Caco-2 (cell line): ENCODE measurements at regions not wholly inside any gene's neighbourhood (a gene's known extent, or its start where the extent isn't known, plus 50 kb on each side); places are given as distances from the start of the nearest gene placed in this dataset.

ENCODE experiments used
- BruUV-seq: library from RNA; stranded (reverse); fragments of 400-500 nt; replicated peaks from 2 replicates; lab custom pipeline; 2021; lab: Mats Ljungman, UMichigan
- CTCF ChIA-PET: fragments of 300-600 bp; sonication (Branson Sonifier 250); formaldehyde crosslinking; loops from one replicate; lab custom pipeline; 2022; ENCODE audit warnings: antibody characterized with exemption; lab: Charles Lee
- POLR2A ChIA-PET: fragments of 300-600 bp; sonication (Branson Sonifier 250); formaldehyde crosslinking; loops from one replicate; lab custom pipeline; 2022; ENCODE audit warnings: antibody characterized with exemption; lab: Charles Lee
- DNase-seq, 2 experiments: peaks; one replicate each; pipeline versions ENCODE4 v3.0.0 to v3.0.0-alpha.2; 2020 to 2022
- H3K27me3 ChIP-seq: replicated peaks from 2 replicates; pipeline ENCODE4 v1.6.0; 2011; ENCODE audit warnings: low read length; ENCODE audit not compliant: control insufficient read depth, insufficient read depth
- H3K36me3 ChIP-seq: 2 replicates; pipeline ENCODE4 v1.5.1; 2011; ENCODE audit warnings: low read length; ENCODE audit not compliant: control insufficient read depth, insufficient read depth
- H3K4me1 ChIP-seq: fragments of 250-450 bp; sonication (Bioruptor Pico); 2 replicates; pipeline ENCODE4 v1.5.1; 2020; ENCODE audit warnings: mild to moderate bottlenecking
- H3K4me3 ChIP-seq: 2 replicates; pipeline ENCODE4 v1.5.1; 2011; ENCODE audit warnings: low read depth, mild to moderate bottlenecking, control low read depth, low read length
- H3K9me3 ChIP-seq: fragments of 250-450 bp; sonication (Bioruptor Pico); 2 replicates; pipeline ENCODE4 v1.5.1; 2020; ENCODE audit warnings: mild to moderate bottlenecking, moderate library complexity
- H3K27ac Mint-ChIP-seq: one replicate; pipeline ENCODE4 v1.8.0; 2022; ENCODE audit warnings: mixed read lengths; ENCODE audit not compliant: unreplicated experiment
- H3K27me3 Mint-ChIP-seq: one replicate; pipeline ENCODE4 v1.8.0; 2022; ENCODE audit warnings: mixed read lengths; ENCODE audit not compliant: insufficient read depth, unreplicated experiment
- H3K36me3 Mint-ChIP-seq: one replicate; pipeline ENCODE4 v1.8.0; 2022; ENCODE audit warnings: mild to moderate bottlenecking, mixed read lengths; ENCODE audit not compliant: insufficient read depth, unreplicated experiment
- H3K4me1 Mint-ChIP-seq: one replicate; pipeline ENCODE4 v1.8.0; 2022; ENCODE audit warnings: low read depth, mixed read lengths; ENCODE audit not compliant: unreplicated experiment
- H3K4me3 Mint-ChIP-seq: one replicate; pipeline ENCODE4 v1.8.0; 2022; ENCODE audit warnings: mild to moderate bottlenecking, moderate library complexity, mixed read lengths; ENCODE audit not compliant: unreplicated experiment
- H3K9me3 Mint-ChIP-seq: one replicate; pipeline ENCODE4 v1.8.0; 2022; ENCODE audit warnings: mixed read lengths; ENCODE audit not compliant: unreplicated experiment
- intact Hi-C: fragments of 100-400 bp; cut with micrococcal nuclease; formaldehyde crosslinking; loops from one replicate; pipeline ENCODE4 v1.10.0; 2022; ENCODE audit not compliant: unreplicated experiment
- TF ChIP-seq, protein P1 (sequence below), 2 experiments: fragments of 200-600 bp in 1 of 2; IDR thresholded peaks; 1 replicate in 1 of 2; 2 replicates in 1 of 2; pipeline versions ENCODE4 v1.5.1 to v1.8.0; 2011 to 2022; ENCODE audit warnings: antibody characterized with exemption in 1 of 2, control low read depth in 1 of 2, inconsistent platforms in 1 of 2, low read depth in 1 of 2, low read length in 1 of 2, mild to moderate bottlenecking in 1 of 2, moderate library complexity in 1 of 2; ENCODE audit not compliant: insufficient read depth in 1 of 2, severe bottlenecking in 1 of 2, unreplicated experiment in 1 of 2

DNA sequence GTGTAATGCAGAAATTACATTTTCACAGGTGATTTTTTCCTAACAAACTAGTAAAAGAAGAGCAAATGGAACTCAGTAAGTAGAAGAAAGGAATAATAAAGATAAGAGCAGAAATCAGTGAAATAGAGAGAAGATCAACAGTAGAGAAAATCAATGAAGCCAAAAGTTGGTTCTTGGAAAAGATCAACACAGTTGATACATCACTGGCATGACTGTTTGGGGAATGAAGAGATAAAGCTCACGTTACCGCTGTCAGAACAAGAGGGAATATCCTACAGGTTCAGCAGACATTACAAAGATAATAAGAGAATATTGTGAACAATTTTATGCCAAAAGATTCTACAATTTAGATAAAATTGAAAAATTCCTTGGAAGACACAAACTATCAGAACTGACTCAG lies 146.4 kb downstream of the ACTR3B start:
- DNase-seq: no peak
- H3K36me3 Mint-ChIP-seq: no peaks in the 10 kb centered on the region
- intact Hi-C loops: no loop called here
- no peaks in the 10 kb centered on the region for H3K9me3 Mint-ChIP-seq
- H3K27ac Mint-ChIP-seq: no peak overlapping the region
- TF ChIP-seq, protein P1, sequence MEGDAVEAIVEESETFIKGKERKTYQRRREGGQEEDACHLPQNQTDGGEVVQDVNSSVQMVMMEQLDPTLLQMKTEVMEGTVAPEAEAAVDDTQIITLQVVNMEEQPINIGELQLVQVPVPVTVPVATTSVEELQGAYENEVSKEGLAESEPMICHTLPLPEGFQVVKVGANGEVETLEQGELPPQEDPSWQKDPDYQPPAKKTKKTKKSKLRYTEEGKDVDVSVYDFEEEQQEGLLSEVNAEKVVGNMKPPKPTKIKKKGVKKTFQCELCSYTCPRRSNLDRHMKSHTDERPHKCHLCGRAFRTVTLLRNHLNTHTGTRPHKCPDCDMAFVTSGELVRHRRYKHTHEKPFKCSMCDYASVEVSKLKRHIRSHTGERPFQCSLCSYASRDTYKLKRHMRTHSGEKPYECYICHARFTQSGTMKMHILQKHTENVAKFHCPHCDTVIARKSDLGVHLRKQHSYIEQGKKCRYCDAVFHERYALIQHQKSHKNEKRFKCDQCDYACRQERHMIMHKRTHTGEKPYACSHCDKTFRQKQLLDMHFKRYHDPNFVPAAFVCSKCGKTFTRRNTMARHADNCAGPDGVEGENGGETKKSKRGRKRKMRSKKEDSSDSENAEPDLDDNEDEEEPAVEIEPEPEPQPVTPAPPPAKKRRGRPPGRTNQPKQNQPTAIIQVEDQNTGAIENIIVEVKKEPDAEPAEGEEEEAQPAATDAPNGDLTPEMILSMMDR (IDR thresholded peaks at IDR 0.05; ENCODE audit: insufficient read depth in 1 of 2, low read depth in 1 of 2, low read length in 1 of 2, severe bottlenecking in 1 of 2, unreplicated experiment in 1 of 2): no peak
- H3K4me3 Mint-ChIP-seq: no peak overlapping the region
- no TSS peak for BruUV-seq
- Histone ChIP-seq H3K4me1 (no peaks in the 10 kb centered on the region), H3K36me3 (no peaks in the 10 kb centered on the region), H3K9me3 (no peaks in the 10 kb centered on the region), H3K4me3 (no peak overlapping the region), H3K27me3 (no peaks in the 10 kb centered on the region; the same call in 1 of the 2 replicates)
- H3K4me1 Mint-ChIP-seq: no peaks in the 10 kb centered on the region
- H3K27me3 Mint-ChIP-seq: peaks cover 6% of the 10 kb centered on the region
- CTCF ChIA-PET: no interaction called here
- POLR2A ChIA-PET: no interaction called here

DNA sequence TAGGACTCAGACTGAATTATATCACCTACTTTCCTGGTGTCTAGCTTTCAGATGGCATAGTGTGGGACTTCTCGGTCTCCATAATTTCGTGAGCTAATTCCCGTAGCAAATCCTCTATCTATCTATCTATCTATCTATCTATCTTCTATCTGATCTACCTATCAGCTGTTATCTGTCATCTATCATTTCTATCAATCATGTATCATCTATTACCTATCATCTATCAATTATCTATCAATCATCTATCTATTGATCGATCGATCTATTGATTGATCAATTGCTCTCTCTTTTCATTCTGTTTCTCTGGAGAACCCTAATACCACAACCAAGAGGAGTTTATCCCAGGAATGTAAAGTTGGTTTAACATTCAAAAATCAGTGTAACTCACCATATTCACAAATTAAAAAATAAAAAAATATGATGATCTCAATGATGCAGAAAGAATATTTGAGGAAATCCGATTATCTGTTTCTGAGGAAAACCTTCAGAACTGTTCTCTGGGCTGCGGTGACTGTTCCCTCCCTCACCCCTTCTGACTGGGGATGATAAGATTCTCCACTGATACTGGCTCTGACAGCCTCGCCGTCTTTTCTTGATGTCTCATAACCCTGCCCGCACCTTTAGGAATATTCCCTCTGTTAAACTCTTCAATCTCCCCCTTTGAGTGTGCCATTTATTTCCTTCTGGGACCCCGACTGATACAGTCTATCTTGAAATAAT lies 147.7 kb downstream of the ACTR3B start:
- intact Hi-C loops: no loop called here
- Histone ChIP-seq H3K4me1 (no peaks in the 10 kb centered on the region), H3K9me3 (no peaks in the 10 kb centered on the region), H3K4me3 (no peak overlapping the region), H3K36me3 (no peaks in the 10 kb centered on the region), H3K27me3 (no peaks in the 10 kb centered on the region; the same call in 1 of the 2 replicates)
- Mint-ChIP-seq H3K9me3 (no peaks in the 10 kb centered on the region), H3K27ac (no peak overlapping the region), H3K36me3 (no peaks in the 10 kb centered on the region), H3K4me1 (no peaks in the 10 kb centered on the region), H3K27me3 (peaks cover 6% of the 10 kb centered on the region), H3K4me3 (no peak overlapping the region)
- no peak for DNase-seq
- TF ChIP-seq, protein P1 (IDR thresholded peaks at IDR 0.05; ENCODE audit: insufficient read depth in 1 of 2, low read depth in 1 of 2, low read length in 1 of 2, severe bottlenecking in 1 of 2, unreplicated experiment in 1 of 2): no peak
- POLR2A ChIA-PET: no interaction called here
- no TSS peak for BruUV-seq
- CTCF ChIA-PET: no interaction called here

DNA sequence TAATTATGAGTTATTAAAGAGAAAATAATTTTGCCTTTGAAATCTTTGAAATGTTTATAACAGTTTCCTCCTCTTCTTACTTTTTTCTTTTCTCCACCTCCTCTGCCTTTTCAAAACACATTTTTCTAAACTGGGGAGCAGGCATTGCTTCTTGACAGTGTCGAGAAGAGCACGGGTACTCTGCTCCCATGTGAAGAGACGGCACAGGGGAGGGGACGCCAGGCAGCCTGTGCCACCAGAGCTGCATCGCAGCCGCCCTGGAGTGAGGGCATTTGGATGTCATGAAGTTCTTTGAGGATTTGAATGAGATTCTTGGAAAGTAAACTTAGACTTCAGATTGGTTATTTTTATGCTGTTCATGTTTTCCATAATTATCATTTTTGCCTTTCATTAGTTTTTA lies 149.7 kb downstream of the ACTR3B start:
- H3K27ac Mint-ChIP-seq: no peak overlapping the region
- H3K4me3 Mint-ChIP-seq: no peak overlapping the region
- H3K9me3 ChIP-seq: no peaks in the 10 kb centered on the region
- no TSS peak for BruUV-seq
- no peaks in the 10 kb centered on the region for H3K9me3 Mint-ChIP-seq
- POLR2A ChIA-PET: no interaction called here
- H3K27me3 Mint-ChIP-seq: peaks cover 6% of the 10 kb centered on the region
- H3K4me3 ChIP-seq: no peak overlapping the region
- no peaks in the 10 kb centered on the region for H3K36me3 Mint-ChIP-seq
- TF ChIP-seq, protein P1 (IDR thresholded peaks at IDR 0.05; ENCODE audit: insufficient read depth in 1 of 2, low read depth in 1 of 2, low read length in 1 of 2, severe bottlenecking in 1 of 2, unreplicated experiment in 1 of 2): no peak
- no peak for DNase-seq
- H3K36me3 ChIP-seq: no peaks in the 10 kb centered on the region
- H3K4me1 ChIP-seq: no peaks in the 10 kb centered on the region
- CTCF ChIA-PET: no interaction called here
- H3K27me3 ChIP-seq: no peaks in the 10 kb centered on the region; the same call in 1 of the 2 replicates
- H3K4me1 Mint-ChIP-seq: no peaks in the 10 kb centered on the region
- intact Hi-C loops: no loop called here
